ENCODE measurements at regions not wholly inside any gene's neighbourhood (a gene's known extent, or its start where the extent isn't known, plus 50 kb on each side); places are given as distances from the start of the nearest gene placed in this dataset.

DNA sequence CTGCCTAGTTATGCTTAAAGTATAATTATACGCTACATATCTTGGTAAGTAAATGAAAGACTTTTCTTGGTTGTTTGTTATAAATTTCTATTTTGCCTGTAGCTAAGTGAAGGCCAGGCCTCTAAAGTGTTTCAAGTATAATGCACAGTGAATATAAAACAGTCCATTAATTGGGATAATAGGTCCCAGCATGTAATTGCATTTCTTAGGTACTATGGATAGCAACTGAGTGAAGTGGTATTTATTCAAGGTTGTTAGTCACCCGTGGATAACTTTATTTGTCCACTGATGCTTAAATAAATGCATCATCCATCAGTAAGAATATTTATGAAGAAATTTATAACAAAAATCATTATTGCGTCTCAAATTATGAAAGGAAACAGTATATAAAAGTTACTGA, 59.1 kb downstream of the TEX13C start:
- TF ChIP-seq, protein P1, sequence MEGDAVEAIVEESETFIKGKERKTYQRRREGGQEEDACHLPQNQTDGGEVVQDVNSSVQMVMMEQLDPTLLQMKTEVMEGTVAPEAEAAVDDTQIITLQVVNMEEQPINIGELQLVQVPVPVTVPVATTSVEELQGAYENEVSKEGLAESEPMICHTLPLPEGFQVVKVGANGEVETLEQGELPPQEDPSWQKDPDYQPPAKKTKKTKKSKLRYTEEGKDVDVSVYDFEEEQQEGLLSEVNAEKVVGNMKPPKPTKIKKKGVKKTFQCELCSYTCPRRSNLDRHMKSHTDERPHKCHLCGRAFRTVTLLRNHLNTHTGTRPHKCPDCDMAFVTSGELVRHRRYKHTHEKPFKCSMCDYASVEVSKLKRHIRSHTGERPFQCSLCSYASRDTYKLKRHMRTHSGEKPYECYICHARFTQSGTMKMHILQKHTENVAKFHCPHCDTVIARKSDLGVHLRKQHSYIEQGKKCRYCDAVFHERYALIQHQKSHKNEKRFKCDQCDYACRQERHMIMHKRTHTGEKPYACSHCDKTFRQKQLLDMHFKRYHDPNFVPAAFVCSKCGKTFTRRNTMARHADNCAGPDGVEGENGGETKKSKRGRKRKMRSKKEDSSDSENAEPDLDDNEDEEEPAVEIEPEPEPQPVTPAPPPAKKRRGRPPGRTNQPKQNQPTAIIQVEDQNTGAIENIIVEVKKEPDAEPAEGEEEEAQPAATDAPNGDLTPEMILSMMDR (IDR thresholded peaks at IDR 0.05) = no peak
- TF ChIP-seq EZH2phosphoT487 (IDR thresholded peaks at IDR 0.05) = no peak
- TF ChIP-seq EZH2 (IDR thresholded peaks at IDR 0.05) = no peak

Measured in neural progenitor cell (in vitro differentiated cells).